Calu3 (cell line): ENCODE measurements at regions not wholly inside any gene's neighbourhood (a gene's known extent, or its start where the extent isn't known, plus 50 kb on each side); places are given as distances from the start of the nearest gene placed in this dataset.
A peak's percentile ranks its signal among the peaks of the same experiment; 100 is the strongest.

Experiments used
- BruUV-seq: library from RNA; stranded (reverse); fragments of 400-500 nt; replicated peaks from 2 replicates; lab custom pipeline; 2021; lab: Mats Ljungman, UMichigan
- CTCF ChIA-PET: fragments of 300-600 bp; sonication (Branson Sonifier 250); formaldehyde crosslinking; loops from one replicate; lab custom pipeline; 2022; ENCODE audit warnings: antibody characterized with exemption; lab: Charles Lee
- DNase-seq: peaks from one replicate; pipeline ENCODE4 v3.0.0; 2022
- H3K27ac Mint-ChIP-seq: one replicate; pipeline ENCODE4 v1.8.0; 2022; ENCODE audit warnings: mixed read lengths; ENCODE audit not compliant: unreplicated experiment
- H3K27me3 Mint-ChIP-seq: one replicate; pipeline ENCODE4 v1.8.0; 2022; ENCODE audit warnings: mixed read lengths; ENCODE audit not compliant: unreplicated experiment
- H3K36me3 Mint-ChIP-seq: one replicate; pipeline ENCODE4 v1.8.0; 2022; ENCODE audit warnings: mild to moderate bottlenecking, moderate library complexity, mixed read lengths; ENCODE audit not compliant: insufficient read depth, unreplicated experiment
- H3K4me1 Mint-ChIP-seq: one replicate; pipeline ENCODE4 v1.8.0; 2022; ENCODE audit warnings: mild to moderate bottlenecking, low read depth, mixed read lengths; ENCODE audit not compliant: unreplicated experiment
- H3K4me3 Mint-ChIP-seq: one replicate; pipeline ENCODE4 v1.8.0; 2022; ENCODE audit warnings: mild to moderate bottlenecking, low read depth, moderate library complexity, mixed read lengths; ENCODE audit not compliant: unreplicated experiment
- H3K9me3 Mint-ChIP-seq: one replicate; pipeline ENCODE4 v1.8.0; 2022; ENCODE audit warnings: low read depth, mixed read lengths; ENCODE audit not compliant: unreplicated experiment
- CTCF ChIP-seq: fragments of 200-600 bp; IDR thresholded peaks from one replicate; pipeline ENCODE4 v1.8.0; 2022; ENCODE audit warnings: antibody characterized with exemption; ENCODE audit not compliant: unreplicated experiment
- intact Hi-C: fragments of 100-400 bp; cut with micrococcal nuclease; formaldehyde crosslinking; loops from one replicate; pipeline ENCODE4 v1.10.0; 2022; ENCODE audit not compliant: unreplicated experiment

DNA sequence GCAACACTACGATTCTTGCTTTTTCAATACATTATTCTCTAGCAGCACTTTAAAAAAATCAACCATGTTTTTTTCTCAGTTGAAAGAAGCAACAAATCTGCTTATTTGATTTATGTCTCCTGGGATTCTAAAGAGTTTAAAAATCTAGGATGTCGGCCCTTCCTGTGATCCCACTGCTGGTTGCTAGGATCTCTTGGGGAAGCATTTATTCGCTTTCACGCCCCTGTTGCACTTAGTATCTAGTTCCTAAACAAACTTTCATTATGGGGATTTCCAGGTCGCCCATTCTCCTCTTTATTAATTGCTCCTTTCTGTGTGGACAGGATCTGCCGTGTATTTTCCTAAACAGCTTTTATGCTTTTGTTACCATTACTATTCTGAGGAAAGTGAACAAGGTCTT, 313.5 kb downstream of the AGTPBP1 start:
- peaks cover 30% of the 10 kb centered on the region for H3K4me1 Mint-ChIP-seq
- DNase-seq = no peak
- TF ChIP-seq CTCF = no peak
- no peak overlapping the region for H3K27ac Mint-ChIP-seq
- CTCF ChIA-PET = interaction anchor here (0.7 kb wide), 1 partner anchor 15 kb away, joined by 3 read pairs; no protein-coding TSS in a partner anchor
- intact Hi-C loops = loop anchor here (5.0 to 10.0 kb wide), 2 partner anchors 163 to 1031 kb away; no protein-coding TSS in a partner anchor
- peaks cover 14% of the 10 kb centered on the region for H3K27me3 Mint-ChIP-seq
- H3K9me3 Mint-ChIP-seq = peaks cover 2% of the 10 kb centered on the region
- no peak overlapping the region for H3K4me3 Mint-ChIP-seq
- no TSS peak for BruUV-seq
- H3K36me3 Mint-ChIP-seq = no peaks in the 10 kb centered on the region

GRCh38 chr9:85427772-85428171, 314.0 kb downstream of the AGTPBP1 start:
- intact Hi-C loops = loop anchor here (5.0 to 10.0 kb wide), 2 partner anchors 163 to 1030 kb away; no protein-coding TSS in a partner anchor
- DNase-seq = no peak
- CTCF ChIA-PET = no interaction called here
- Mint-ChIP-seq H3K27me3 (peaks cover 14% of the 10 kb centered on the region), H3K9me3 (peaks cover 2% of the 10 kb centered on the region), H3K4me3 (no peak overlapping the region), H3K27ac (no peak overlapping the region), H3K36me3 (no peaks in the 10 kb centered on the region), H3K4me1 (peaks cover 30% of the 10 kb centered on the region)
- no peak for TF ChIP-seq CTCF
- BruUV-seq = no TSS peak

GRCh38 chr9:85425153-85425611, 316.6 kb downstream of the AGTPBP1 start:
- Mint-ChIP-seq H3K4me1 (peaks cover 17% of the 10 kb centered on the region), H3K4me3 (peak overlapping the region; percentile 1), H3K36me3 (no peaks in the 10 kb centered on the region), H3K27me3 (peaks cover 14% of the 10 kb centered on the region), H3K27ac (no peak overlapping the region), H3K9me3 (peaks cover 2% of the 10 kb centered on the region)
- TF ChIP-seq CTCF = peak; percentile 56
- CTCF ChIA-PET = interaction anchor here (1.4 kb wide), 2 partner anchors 162 to 185 kb away, joined by 4 to 6 read pairs; no protein-coding TSS in a partner anchor
- intact Hi-C loops = loop anchor here (5.0 to 10.0 kb wide), 2 partner anchors 160 to 1028 kb away; no protein-coding TSS in a partner anchor
- peak; percentile 78 for DNase-seq
- no TSS peak for BruUV-seq

GRCh38 chr9:85423422-85423821, 318.3 kb downstream of the AGTPBP1 start:
- intact Hi-C loops = loop anchor here (10.0 kb wide), 1 partner anchor 159 kb away; no protein-coding TSS in a partner anchor
- CTCF ChIA-PET = no interaction called here
- H3K36me3 Mint-ChIP-seq = no peaks in the 10 kb centered on the region
- no peak for TF ChIP-seq CTCF
- peaks cover 9% of the 10 kb centered on the region for H3K4me1 Mint-ChIP-seq
- no peak for DNase-seq
- H3K4me3 Mint-ChIP-seq = no peak overlapping the region
- no TSS peak for BruUV-seq
- H3K27me3 Mint-ChIP-seq = peaks cover 2% of the 10 kb centered on the region
- H3K9me3 Mint-ChIP-seq = no peaks in the 10 kb centered on the region
- no peak overlapping the region for H3K27ac Mint-ChIP-seq
